Stimulated activated CD4-positive, alpha-beta T cell treated with anti-CD3 and anti-CD28 coated beads, Interleukin-4, amount 100 ng/mL, for 1 hour (primary cell): ENCODE measurements at regions not wholly inside any gene's neighbourhood (a gene's known extent, or its start where the extent isn't known, plus 50 kb on each side); places are given as distances from the start of the nearest gene placed in this dataset.
"Not testable (repeated sequence)": the region's sequence is repeated elsewhere in the genome, so short reads cannot be mapped to it uniquely, and the experiment has no call there.

ENCODE experiments used
- DNase-seq: peaks from one replicate; pipeline ENCODE4 v3.0.0-alpha.2; 2020

- DNase-seq, result no peak
These were observed 818.6 kb downstream of the CDH18 start for GRCh38 chr5:19169426-19169825.

GRCh38 chr5:19172926-19173470 is 815.0 kb downstream of the CDH18 start:
- no peak for DNase-seq

- DNase-seq, result no peak
These were observed 812.0 kb downstream of the CDH18 start for GRCh38 chr5:19175776-19176570.

GRCh38 chr5:19179571-19179970 is 808.4 kb downstream of the CDH18 start:
- no peak for DNase-seq

GRCh38 chr5:19189176-19189575 is 798.8 kb downstream of the CDH18 start:
- no peak for DNase-seq

- no peak for DNase-seq
These were observed 794.4 kb downstream of the CDH18 start for GRCh38 chr5:19193631-19194030.

- no peak for DNase-seq
These were observed 791.4 kb downstream of the CDH18 start for GRCh38 chr5:19196631-19197030.

- no peak for DNase-seq
These were observed 787.7 kb downstream of the CDH18 start for GRCh38 chr5:19200251-19200650.

GRCh38 chr5:19208397-19208796 is 779.6 kb downstream of the CDH18 start:
- DNase-seq, result no peak

- no peak for DNase-seq
These were observed 777.1 kb downstream of the CDH18 start for GRCh38 chr5:19210886-19211285.

- DNase-seq, result no peak
These were observed 758.7 kb downstream of the CDH18 start for GRCh38 chr5:19229179-19229835.

- no peak for DNase-seq
These were observed 754.4 kb downstream of the CDH18 start for GRCh38 chr5:19233573-19233972.

GRCh38 chr5:19235101-19235584 is 752.9 kb downstream of the CDH18 start:
- DNase-seq, result no peak

GRCh38 chr5:19240170-19240569 is 747.8 kb downstream of the CDH18 start:
- DNase-seq, result no peak

- no peak for DNase-seq
These were observed 746.3 kb downstream of the CDH18 start for GRCh38 chr5:19241690-19242089.

GRCh38 chr5:19246191-19246590 is 741.8 kb downstream of the CDH18 start:
- DNase-seq, result not testable (repeated sequence)

GRCh38 chr5:19247302-19247701 is 740.7 kb downstream of the CDH18 start:
- no peak for DNase-seq

- no peak for DNase-seq
These were observed 732.0 kb downstream of the CDH18 start for GRCh38 chr5:19256036-19256435.

- DNase-seq, result no peak
These were observed 729.3 kb downstream of the CDH18 start for GRCh38 chr5:19258686-19259085.

- DNase-seq, result no peak
These were observed 726.1 kb downstream of the CDH18 start for GRCh38 chr5:19261879-19262278.

GRCh38 chr5:19264821-19265220 is 723.2 kb downstream of the CDH18 start:
- DNase-seq, result no peak

GRCh38 chr5:19266791-19267190 is 721.2 kb downstream of the CDH18 start:
- DNase-seq, result no peak

GRCh38 chr5:19270153-19270552 is 717.8 kb downstream of the CDH18 start:
- no peak for DNase-seq

GRCh38 chr5:19274578-19274977 is 713.4 kb downstream of the CDH18 start:
- no peak for DNase-seq
